GM10248 (cell line): ENCODE measurements at regions not wholly inside any gene's neighbourhood (a gene's known extent, or its start where the extent isn't known, plus 50 kb on each side); places are given as distances from the start of the nearest gene placed in this dataset.

Source experiments
- CTCF ChIA-PET: fragments of 300-600 bp; sonication (Branson Sonifier 250); formaldehyde crosslinking; extraction: SDS; loops from one replicate; lab custom pipeline; 2021; ENCODE audit warnings: antibody characterized with exemption; lab: Yijun Ruan, JAX
- POLR2A ChIA-PET: fragments of 350-650 bp; sonication (Branson Sonifier 250); formaldehyde crosslinking; extraction: SDS; loops from one replicate; lab custom pipeline; 2020; ENCODE audit warnings: antibody characterized with exemption; lab: Yijun Ruan, JAX
- DNase-seq: peaks from one replicate; pipeline ENCODE4 v3.0.0; 2012; ENCODE audit errors: extremely low spot score
- TF ChIP-seq, protein P1 (sequence below): IDR thresholded peaks from 2 replicates; pipeline ENCODE4 v1.5.1; 2012; ENCODE audit warnings: mild to moderate bottlenecking, low read depth; ENCODE audit errors: extremely low read depth, missing control alignments, control extremely low read depth

DNA sequence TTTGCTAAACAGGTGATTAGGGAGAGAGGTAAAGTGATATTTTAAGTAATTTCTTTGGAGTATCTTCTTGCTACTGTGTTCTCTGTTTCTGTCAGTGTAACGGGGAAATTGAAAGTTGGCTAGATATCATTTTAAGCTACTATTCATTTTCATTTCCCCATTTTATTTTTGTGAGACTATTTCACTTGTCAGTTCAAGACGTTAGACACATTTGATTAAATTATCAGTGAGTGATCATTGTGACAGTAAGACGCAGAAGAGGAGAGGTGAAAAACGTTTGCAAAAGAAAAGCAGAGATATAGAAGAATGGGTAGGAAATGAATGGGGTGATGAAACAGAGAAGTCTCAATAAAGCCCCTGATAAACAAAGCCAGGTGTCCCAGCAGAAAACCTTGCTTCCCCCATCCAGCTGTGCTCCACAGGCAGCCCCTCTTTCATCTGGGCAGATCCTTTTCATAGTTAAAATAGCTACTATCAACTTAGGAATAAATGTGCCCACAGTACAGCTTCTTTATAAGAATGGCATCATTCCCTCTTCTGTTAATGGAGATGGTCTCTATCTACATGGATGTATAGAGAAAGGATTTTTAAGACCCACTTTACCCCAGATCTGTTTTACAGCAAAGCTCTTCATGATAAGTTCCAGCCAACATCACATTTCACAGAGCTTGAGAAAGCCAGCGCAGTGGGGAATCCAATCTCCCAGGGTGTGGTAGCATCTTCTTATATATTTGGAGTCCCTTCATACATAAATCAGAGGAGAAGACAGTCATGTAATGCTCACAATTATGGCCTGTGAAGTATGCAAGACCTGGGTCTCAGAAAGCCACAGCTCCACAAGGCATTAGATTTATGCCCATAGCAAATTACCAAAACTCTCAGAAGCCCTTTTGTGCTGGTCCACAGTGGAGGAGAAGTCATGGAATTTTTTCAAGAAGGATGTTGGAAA is 138.1 kb upstream of the ITGB1 start:
- DNase-seq, result peak; percentile 23
- CTCF ChIA-PET, result interaction anchor here (0.8 to 1.1 kb wide), 2 partner anchors 9 to 13 kb away, joined by 3 read pairs; no protein-coding TSS in a partner anchor
- POLR2A ChIA-PET, result no interaction called here
- TF ChIP-seq, protein P1, sequence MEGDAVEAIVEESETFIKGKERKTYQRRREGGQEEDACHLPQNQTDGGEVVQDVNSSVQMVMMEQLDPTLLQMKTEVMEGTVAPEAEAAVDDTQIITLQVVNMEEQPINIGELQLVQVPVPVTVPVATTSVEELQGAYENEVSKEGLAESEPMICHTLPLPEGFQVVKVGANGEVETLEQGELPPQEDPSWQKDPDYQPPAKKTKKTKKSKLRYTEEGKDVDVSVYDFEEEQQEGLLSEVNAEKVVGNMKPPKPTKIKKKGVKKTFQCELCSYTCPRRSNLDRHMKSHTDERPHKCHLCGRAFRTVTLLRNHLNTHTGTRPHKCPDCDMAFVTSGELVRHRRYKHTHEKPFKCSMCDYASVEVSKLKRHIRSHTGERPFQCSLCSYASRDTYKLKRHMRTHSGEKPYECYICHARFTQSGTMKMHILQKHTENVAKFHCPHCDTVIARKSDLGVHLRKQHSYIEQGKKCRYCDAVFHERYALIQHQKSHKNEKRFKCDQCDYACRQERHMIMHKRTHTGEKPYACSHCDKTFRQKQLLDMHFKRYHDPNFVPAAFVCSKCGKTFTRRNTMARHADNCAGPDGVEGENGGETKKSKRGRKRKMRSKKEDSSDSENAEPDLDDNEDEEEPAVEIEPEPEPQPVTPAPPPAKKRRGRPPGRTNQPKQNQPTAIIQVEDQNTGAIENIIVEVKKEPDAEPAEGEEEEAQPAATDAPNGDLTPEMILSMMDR, result no peak

DNA sequence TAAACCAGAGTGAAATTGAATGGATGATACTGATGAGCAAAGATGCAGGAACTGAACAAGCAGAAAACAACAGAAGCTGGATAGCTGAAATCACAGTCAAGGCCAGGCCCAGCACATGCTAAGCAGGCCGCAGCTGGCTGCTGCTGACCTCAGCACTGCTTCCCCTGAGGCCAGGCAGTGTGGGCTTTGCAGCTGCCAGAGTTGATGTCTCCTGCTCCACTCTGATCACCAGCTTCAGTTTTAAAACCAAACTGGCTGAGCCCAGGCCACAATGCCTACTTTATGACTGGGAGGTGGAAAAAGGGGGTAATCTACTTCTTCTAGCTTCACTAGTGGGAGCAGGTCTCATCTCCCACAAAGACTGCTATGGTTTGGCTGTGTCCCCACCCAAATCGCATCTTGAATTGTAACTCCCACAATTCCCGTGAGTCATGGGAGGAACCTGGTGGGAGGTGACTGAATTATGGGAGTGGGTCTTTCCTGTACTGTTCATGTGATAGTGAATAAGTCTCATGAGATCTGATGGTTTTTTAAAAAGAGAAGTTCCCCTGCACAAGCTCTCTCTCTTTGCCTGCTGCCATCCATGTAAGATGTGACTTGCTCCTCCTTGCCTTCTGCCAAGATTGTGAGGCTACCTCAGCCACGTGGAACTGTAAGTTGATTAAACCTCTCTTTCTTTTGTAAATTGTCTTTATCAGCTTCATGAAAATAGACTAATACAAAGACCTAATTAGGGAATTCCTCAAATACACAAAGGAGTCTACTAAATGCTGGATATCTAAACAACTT is 136.4 kb upstream of the ITGB1 start:
- ChIA-PET CTCF (interaction anchor here (1.0 to 2.2 kb wide), 2 partner anchors 10 to 16 kb away, joined by 3 to 5 read pairs; no protein-coding TSS in a partner anchor), POLR2A (no interaction called here)
- TF ChIP-seq, protein P1, result no peak
- DNase-seq, result no peak

DNA sequence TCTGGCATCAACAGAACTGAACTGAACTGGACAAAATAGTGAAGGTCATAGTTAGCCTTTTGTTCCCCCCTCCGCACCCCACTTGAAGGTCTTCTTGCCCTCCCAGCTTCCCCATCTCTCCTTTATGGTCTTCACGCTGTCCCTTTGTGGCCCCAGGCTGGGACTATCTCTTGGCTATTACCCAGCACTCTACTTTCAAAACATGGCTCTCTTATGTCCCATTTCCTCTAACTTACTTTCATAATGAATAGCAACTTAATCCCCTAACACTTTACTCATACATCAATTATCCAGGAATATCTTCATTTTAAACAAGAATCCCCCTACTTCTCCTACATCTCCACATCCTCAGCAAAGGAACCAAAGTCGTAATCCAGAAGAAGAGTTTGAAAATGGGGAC is 135.3 kb upstream of the ITGB1 start:
- TF ChIP-seq, protein P1, result no peak
- CTCF ChIA-PET, result interaction anchor here (1.0 to 2.2 kb wide), 2 partner anchors 9 to 15 kb away, joined by 3 to 5 read pairs; no protein-coding TSS in a partner anchor
- POLR2A ChIA-PET, result no interaction called here
- no peak for DNase-seq

DNA sequence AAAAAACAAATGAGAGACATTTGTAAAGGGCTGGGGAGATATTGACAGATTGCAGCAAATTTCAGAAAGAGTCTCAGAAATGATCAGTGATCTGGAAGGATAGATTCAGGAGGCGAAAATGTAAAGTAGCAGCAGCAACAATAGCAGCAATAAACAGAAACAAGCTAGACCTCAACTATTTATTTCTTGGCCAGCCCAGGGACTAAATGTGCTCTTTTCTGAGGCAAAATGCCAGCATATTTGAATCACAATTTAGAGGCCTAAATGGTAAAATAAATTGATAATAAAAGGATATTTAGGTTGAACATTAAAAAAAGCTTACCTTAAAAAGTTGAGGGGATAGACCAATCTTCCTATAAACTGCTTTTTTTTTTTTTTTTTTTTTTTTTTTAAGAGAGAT is 134.6 kb upstream of the ITGB1 start:
- no peak for DNase-seq
- ChIA-PET CTCF (interaction anchor here (1.7 to 2.2 kb wide), 2 partner anchors 9 kb away, joined by 5 read pairs; no protein-coding TSS in a partner anchor), POLR2A (no interaction called here)
- TF ChIP-seq, protein P1, result no peak

DNA sequence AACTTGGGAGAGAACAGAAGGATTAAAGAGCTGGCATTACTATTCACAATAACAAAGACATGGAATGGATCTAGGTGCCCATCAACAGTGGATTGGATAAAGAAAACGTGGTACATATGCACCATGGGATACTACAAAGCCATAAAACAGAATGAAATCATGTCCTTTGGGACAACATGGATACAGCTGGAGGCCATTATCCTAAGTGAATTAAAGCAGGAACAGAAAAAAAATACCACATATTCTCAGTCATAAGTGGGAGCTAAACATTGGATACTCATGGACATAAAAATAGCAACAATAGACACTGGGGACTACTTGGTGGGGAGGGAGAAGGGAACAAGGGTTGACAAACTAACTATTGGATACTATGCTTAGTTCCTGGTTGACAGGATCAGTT is 133.2 kb upstream of the ITGB1 start:
- ChIA-PET POLR2A (no interaction called here), CTCF (interaction anchor here (1.7 kb wide), 1 partner anchor 10 kb away, joined by 5 read pairs; no protein-coding TSS in a partner anchor)
- DNase-seq, result no peak
- TF ChIP-seq, protein P1, result no peak

DNA sequence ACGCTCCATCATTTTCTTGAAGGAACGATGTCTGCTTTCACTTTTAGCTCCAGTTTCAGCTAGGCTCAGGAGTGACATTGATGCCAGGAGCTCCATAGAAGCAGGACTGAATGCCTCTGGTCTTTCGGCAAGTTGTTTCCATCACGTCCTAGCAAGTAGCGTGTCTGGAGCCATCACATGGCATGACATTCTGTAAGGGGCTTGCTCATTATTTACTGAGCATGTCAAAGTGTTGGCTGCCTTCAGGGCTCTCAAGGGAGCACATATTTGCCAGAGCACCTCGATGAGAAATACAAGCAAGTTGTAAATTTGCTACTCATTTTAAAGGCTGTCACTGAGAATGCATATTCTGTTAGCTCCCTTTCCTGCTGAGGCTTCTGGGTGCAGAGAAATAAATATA is 131.0 kb upstream of the ITGB1 start:
- ChIA-PET CTCF (no interaction called here), POLR2A (no interaction called here)
- TF ChIP-seq, protein P1, result no peak
- DNase-seq, result no peak
